ENCODE measurements at regions not wholly inside any gene's neighbourhood (a gene's known extent, or its start where the extent isn't known, plus 50 kb on each side); places are given as distances from the start of the nearest gene placed in this dataset.

GRCh38 chr6:18047406-18047805 lies 60.0 kb upstream of the KIF13A start:
- no TSS peak for BruUV-seq (replicated peaks)
- Histone ChIP-seq H3K4me1 (ENCODE audit: control insufficient read depth, extremely low read depth, insufficient read depth, low read length) (peaks cover 3% of the 10 kb centered on the region), H3K9me1 (replicated peaks; ENCODE audit: control insufficient read depth, extremely low read depth, insufficient read depth, low read length) (no peaks in the 10 kb centered on the region), H4K20me1 (replicated peaks; ENCODE audit: control insufficient read depth, extremely low read depth, insufficient read depth, low read length) (no peaks in the 10 kb centered on the region), H3K36me3 (ENCODE audit: control insufficient read depth in 2 of 2, extremely low read depth in 1 of 2, insufficient read depth in 2 of 2, low read length in 2 of 2) (no peaks in the 10 kb centered on the region), H3K4me3 (replicated peaks in 1 of 3; ENCODE audit: insufficient read depth in 1 of 3, low read depth in 1 of 3, low read length in 3 of 3) (no peak overlapping the region), H3K9ac (replicated peaks; ENCODE audit: extremely low read depth, insufficient read depth, low read length) (no peak overlapping the region), H3K27ac (ENCODE audit: insufficient read depth, low read depth, low read length) (no peak overlapping the region), H3K4me2 (ENCODE audit: insufficient read depth, low read length) (no peak overlapping the region), H3K9me3 (replicated peaks; ENCODE audit: control insufficient read depth, insufficient read depth, low read length) (no peaks in the 10 kb centered on the region), H2AFZ (ENCODE audit: low read depth, low read length) (no peak overlapping the region), H3K27me3 (ENCODE audit: control insufficient read depth in 2 of 2, insufficient read depth in 2 of 2, low read length in 2 of 2) (no peaks in the 10 kb centered on the region), H3K79me2 (ENCODE audit: control insufficient read depth, insufficient read depth, low read length) (no peaks in the 10 kb centered on the region)
- FAIRE-seq, result no peak
- DNase-seq (ENCODE audit: low read depth, low spot score), result no peak
- dilution Hi-C loops (cut with MboI; ENCODE audit: extremely low pct_ligation_motif_present, low sequenced_read_pairs) (no loop called here), intact Hi-C loops (cut with micrococcal nuclease) (no loop called here)
- ChIA-PET CTCF (interaction anchor here (0.8 kb wide), 1 partner anchor 21 kb away, joined by 3 read pairs; no protein-coding TSS in a partner anchor), POLR2A (no interaction called here)
- TF ChIP-seq CTCF (IDR thresholded peaks at IDR 0.05; ENCODE audit: extremely low read depth in 1 of 2, insufficient read depth in 1 of 2, low read depth in 1 of 2, low read length in 2 of 2) (no peak), GATA2 (IDR thresholded peaks at IDR 0.05; ENCODE audit: insufficient read depth, insufficient read length, low read depth, low read length) (no peak), EZH2 (IDR thresholded peaks at IDR 0.05; ENCODE audit: borderline replicate concordance, low read depth, low read length, severe bottlenecking) (no peak), POLR2AphosphoS5 (IDR thresholded peaks at IDR 0.05; ENCODE audit: insufficient read depth, low read depth, low read length) (no peak), MAX (IDR thresholded peaks at IDR 0.05; ENCODE audit: insufficient read depth, insufficient read length) (no peak), POLR2A (IDR thresholded peaks at IDR 0.05; ENCODE audit: low read depth, low read length) (no peak), JUN (IDR thresholded peaks at IDR 0.05; ENCODE audit: borderline replicate concordance, insufficient read depth, insufficient read length, low read depth) (no peak), MYC (IDR thresholded peaks at IDR 0.05; ENCODE audit: low read depth, low read length) (no peak), FOS (IDR thresholded peaks at IDR 0.05; ENCODE audit: borderline replicate concordance, insufficient read depth, low read length) (no peak)

Data from endothelial cell of umbilical vein (primary cell).